ENCODE measurements at regions not wholly inside any gene's neighbourhood (a gene's known extent, or its start where the extent isn't known, plus 50 kb on each side); places are given as distances from the start of the nearest gene placed in this dataset.

- DNase-seq (ENCODE audit: low read depth) = no peak
Observed at GRCh38 chr15:39313467-39313866, 267.4 kb upstream of the THBS1 start.

- DNase-seq (ENCODE audit: low read depth) = no peak
Observed at GRCh38 chr15:39313881-39314280, 267.0 kb upstream of the THBS1 start.

GRCh38 chr15:39315206-39315850, 265.6 kb upstream of the THBS1 start:
- DNase-seq (ENCODE audit: low read depth) = no peak

- no peak for DNase-seq (ENCODE audit: low read depth)
Observed at GRCh38 chr15:39317225-39317624, 263.7 kb upstream of the THBS1 start.

GRCh38 chr15:39318231-39318630, 262.6 kb upstream of the THBS1 start:
- DNase-seq (ENCODE audit: low read depth) = no peak

- DNase-seq (ENCODE audit: low read depth) = no peak
Observed at GRCh38 chr15:39320355-39320754, 260.5 kb upstream of the THBS1 start.

GRCh38 chr15:39320886-39321285, 260.0 kb upstream of the THBS1 start:
- no peak for DNase-seq (ENCODE audit: low read depth)

GRCh38 chr15:39321977-39322376, 258.9 kb upstream of the THBS1 start:
- DNase-seq (ENCODE audit: low read depth) = no peak

- DNase-seq (ENCODE audit: low read depth) = no peak
Observed at GRCh38 chr15:39323157-39323556, 257.7 kb upstream of the THBS1 start.

GRCh38 chr15:39323706-39324105, 257.2 kb upstream of the THBS1 start:
- DNase-seq (ENCODE audit: low read depth) = no peak

- no peak for DNase-seq (ENCODE audit: low read depth)
Observed at GRCh38 chr15:39326306-39326975, 254.4 kb upstream of the THBS1 start.

- no peak for DNase-seq (ENCODE audit: low read depth)
Observed at GRCh38 chr15:39327005-39327730, 253.7 kb upstream of the THBS1 start.

GRCh38 chr15:39330061-39330460, 250.8 kb upstream of the THBS1 start:
- DNase-seq (ENCODE audit: low read depth) = no peak

- no peak for DNase-seq (ENCODE audit: low read depth)
Observed at GRCh38 chr15:39331584-39331983, 249.3 kb upstream of the THBS1 start.

- DNase-seq (ENCODE audit: low read depth) = no peak
Observed at GRCh38 chr15:39332846-39333245, 248.0 kb upstream of the THBS1 start.

GRCh38 chr15:39333393-39333792, 247.5 kb upstream of the THBS1 start:
- DNase-seq (ENCODE audit: low read depth) = no peak

GRCh38 chr15:39333896-39334295, 247.0 kb upstream of the THBS1 start:
- DNase-seq (ENCODE audit: low read depth) = no peak

- DNase-seq (ENCODE audit: low read depth) = no peak
Observed at GRCh38 chr15:39336926-39337325, 244.0 kb upstream of the THBS1 start.

- DNase-seq (ENCODE audit: low read depth) = no peak
Observed at GRCh38 chr15:39338251-39338650, 242.6 kb upstream of the THBS1 start.

GRCh38 chr15:39340903-39341645, 239.8 kb upstream of the THBS1 start:
- no peak for DNase-seq (ENCODE audit: low read depth)

GRCh38 chr15:39344662-39345141, 236.2 kb upstream of the THBS1 start:
- no peak for DNase-seq (ENCODE audit: low read depth)

GRCh38 chr15:39345176-39345575, 235.7 kb upstream of the THBS1 start:
- DNase-seq (ENCODE audit: low read depth) = no peak
